ENCODE measurements at regions not wholly inside any gene's neighbourhood (a gene's known extent, or its start where the extent isn't known, plus 50 kb on each side); places are given as distances from the start of the nearest gene placed in this dataset.

GRCh38 chr3:145893331-145893730, 267.7 kb downstream of the PLOD2 start:
- TF ChIP-seq POLR2AphosphoS5 (IDR thresholded peaks at IDR 0.05): no peak
- TF ChIP-seq, protein P1, sequence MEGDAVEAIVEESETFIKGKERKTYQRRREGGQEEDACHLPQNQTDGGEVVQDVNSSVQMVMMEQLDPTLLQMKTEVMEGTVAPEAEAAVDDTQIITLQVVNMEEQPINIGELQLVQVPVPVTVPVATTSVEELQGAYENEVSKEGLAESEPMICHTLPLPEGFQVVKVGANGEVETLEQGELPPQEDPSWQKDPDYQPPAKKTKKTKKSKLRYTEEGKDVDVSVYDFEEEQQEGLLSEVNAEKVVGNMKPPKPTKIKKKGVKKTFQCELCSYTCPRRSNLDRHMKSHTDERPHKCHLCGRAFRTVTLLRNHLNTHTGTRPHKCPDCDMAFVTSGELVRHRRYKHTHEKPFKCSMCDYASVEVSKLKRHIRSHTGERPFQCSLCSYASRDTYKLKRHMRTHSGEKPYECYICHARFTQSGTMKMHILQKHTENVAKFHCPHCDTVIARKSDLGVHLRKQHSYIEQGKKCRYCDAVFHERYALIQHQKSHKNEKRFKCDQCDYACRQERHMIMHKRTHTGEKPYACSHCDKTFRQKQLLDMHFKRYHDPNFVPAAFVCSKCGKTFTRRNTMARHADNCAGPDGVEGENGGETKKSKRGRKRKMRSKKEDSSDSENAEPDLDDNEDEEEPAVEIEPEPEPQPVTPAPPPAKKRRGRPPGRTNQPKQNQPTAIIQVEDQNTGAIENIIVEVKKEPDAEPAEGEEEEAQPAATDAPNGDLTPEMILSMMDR (IDR thresholded peaks at IDR 0.05): no peak

All from breast epithelium (tissue), 3 donors.